Loucy (cell line): ENCODE measurements at regions not wholly inside any gene's neighbourhood (a gene's known extent, or its start where the extent isn't known, plus 50 kb on each side); places are given as distances from the start of the nearest gene placed in this dataset.

Source experiments
- EZH2phosphoT487 ChIP-seq: fragments of 200-600 bp; IDR thresholded peaks from 2 replicates; pipeline ENCODE4 v1.6.1; 2018; ENCODE audit warnings: antibody characterized with exemption, mild to moderate bottlenecking, moderate library complexity, borderline replicate concordance
- TF ChIP-seq, protein P1 (sequence below): fragments of 200-600 bp; sonication (generic); conservative IDR thresholded peaks from 2 replicates; pipeline ENCODE4 v1.5.1; 2014; ENCODE audit warnings: mild to moderate bottlenecking, antibody characterized with exemption, low read length

DNA sequence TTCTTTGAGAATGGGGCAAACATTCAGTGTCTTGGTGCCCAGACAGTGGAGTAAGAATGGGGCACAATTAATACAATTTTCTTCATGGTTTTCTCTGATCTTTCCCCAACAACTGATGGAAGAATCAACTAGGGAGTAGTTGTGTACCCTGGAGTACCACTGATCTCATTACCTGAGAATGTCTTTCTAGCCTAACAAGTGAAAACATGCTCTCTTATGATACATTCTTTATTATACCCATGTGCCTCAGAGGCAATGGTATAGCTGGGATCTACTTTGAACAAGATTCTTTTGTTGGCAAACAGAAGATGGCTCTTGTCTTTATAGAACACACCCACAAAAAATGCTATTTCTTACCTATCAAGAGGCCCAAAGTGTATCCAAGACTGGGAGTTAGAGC, 250.6 kb upstream of the CMC1 start:
- TF ChIP-seq, protein P1, sequence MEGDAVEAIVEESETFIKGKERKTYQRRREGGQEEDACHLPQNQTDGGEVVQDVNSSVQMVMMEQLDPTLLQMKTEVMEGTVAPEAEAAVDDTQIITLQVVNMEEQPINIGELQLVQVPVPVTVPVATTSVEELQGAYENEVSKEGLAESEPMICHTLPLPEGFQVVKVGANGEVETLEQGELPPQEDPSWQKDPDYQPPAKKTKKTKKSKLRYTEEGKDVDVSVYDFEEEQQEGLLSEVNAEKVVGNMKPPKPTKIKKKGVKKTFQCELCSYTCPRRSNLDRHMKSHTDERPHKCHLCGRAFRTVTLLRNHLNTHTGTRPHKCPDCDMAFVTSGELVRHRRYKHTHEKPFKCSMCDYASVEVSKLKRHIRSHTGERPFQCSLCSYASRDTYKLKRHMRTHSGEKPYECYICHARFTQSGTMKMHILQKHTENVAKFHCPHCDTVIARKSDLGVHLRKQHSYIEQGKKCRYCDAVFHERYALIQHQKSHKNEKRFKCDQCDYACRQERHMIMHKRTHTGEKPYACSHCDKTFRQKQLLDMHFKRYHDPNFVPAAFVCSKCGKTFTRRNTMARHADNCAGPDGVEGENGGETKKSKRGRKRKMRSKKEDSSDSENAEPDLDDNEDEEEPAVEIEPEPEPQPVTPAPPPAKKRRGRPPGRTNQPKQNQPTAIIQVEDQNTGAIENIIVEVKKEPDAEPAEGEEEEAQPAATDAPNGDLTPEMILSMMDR, result no peak
- no peak for TF ChIP-seq EZH2phosphoT487
